ENCODE measurements at regions not wholly inside any gene's neighbourhood (a gene's known extent, or its start where the extent isn't known, plus 50 kb on each side); places are given as distances from the start of the nearest gene placed in this dataset.

- no peak overlapping the region for H3K27ac ChIP-seq (ENCODE audit: low read length, poor library complexity, severe bottlenecking)
- no peaks in the 10 kb centered on the region for H3K36me3 ChIP-seq (ENCODE audit: control insufficient read depth in 1 of 2, insufficient read depth in 2 of 2, low read depth in 1 of 2, low read length in 2 of 2)
- no peak overlapping the region for H2BK12ac ChIP-seq (ENCODE audit: low read length in 2 of 2)
- 100% methylated on average over 2 of the region's 2 CpGs for WGBS
- H2BK120ac ChIP-seq (ENCODE audit: low read depth, low read length) = no peak overlapping the region
- no peak overlapping the region for H3K4me3 ChIP-seq (ENCODE audit: insufficient read depth in 1 of 2, low read depth in 1 of 2, low read length in 2 of 2)
- no peaks in the 10 kb centered on the region for H3K9me3 ChIP-seq (ENCODE audit: control insufficient read depth, low read length)
- H3K4me2 ChIP-seq (ENCODE audit: low read length, poor library complexity, severe bottlenecking) = no peak overlapping the region
- no peak overlapping the region for H3K14ac ChIP-seq (ENCODE audit: low read length in 2 of 2)
- H2BK5ac ChIP-seq (ENCODE audit: low read depth, low read length, poor library complexity, severe bottlenecking) = no peak overlapping the region
- no peak overlapping the region for H4K8ac ChIP-seq (ENCODE audit: low read length)
- H3K79me1 ChIP-seq (replicated peaks; ENCODE audit: low read length, poor library complexity, severe bottlenecking) = no peaks in the 10 kb centered on the region
- H2AK5ac ChIP-seq (ENCODE audit: low read length, severe bottlenecking) = no peak overlapping the region
- H2AFZ ChIP-seq (ENCODE audit: low read depth, low read length) = no peak overlapping the region
- no peak overlapping the region for H4K91ac ChIP-seq (ENCODE audit: low read length)
- H3K4me1 ChIP-seq (ENCODE audit: control insufficient read depth, insufficient read depth, low read depth, low read length) = no peaks in the 10 kb centered on the region
- H3K27me3 ChIP-seq (ENCODE audit: control insufficient read depth in 1 of 2, insufficient read depth in 1 of 2, low read length in 2 of 2) = no peaks in the 10 kb centered on the region
- no peak overlapping the region for H3K4ac ChIP-seq (ENCODE audit: low read depth in 1 of 2, low read length in 2 of 2)
- no peak overlapping the region for H3K23ac ChIP-seq (ENCODE audit: low read length in 2 of 2)
- no peak for DNase-seq
- no peak overlapping the region for H3K18ac ChIP-seq (ENCODE audit: low read depth in 1 of 2, low read length in 2 of 2)
- H3K9ac ChIP-seq (ENCODE audit: low read length) = no peak overlapping the region
- H2BK15ac ChIP-seq (ENCODE audit: low read depth, poor library complexity, severe bottlenecking) = no peak overlapping the region
Observed at GRCh38 chr14:42159138-42159537, 552.5 kb downstream of the LRFN5 start.

DNA sequence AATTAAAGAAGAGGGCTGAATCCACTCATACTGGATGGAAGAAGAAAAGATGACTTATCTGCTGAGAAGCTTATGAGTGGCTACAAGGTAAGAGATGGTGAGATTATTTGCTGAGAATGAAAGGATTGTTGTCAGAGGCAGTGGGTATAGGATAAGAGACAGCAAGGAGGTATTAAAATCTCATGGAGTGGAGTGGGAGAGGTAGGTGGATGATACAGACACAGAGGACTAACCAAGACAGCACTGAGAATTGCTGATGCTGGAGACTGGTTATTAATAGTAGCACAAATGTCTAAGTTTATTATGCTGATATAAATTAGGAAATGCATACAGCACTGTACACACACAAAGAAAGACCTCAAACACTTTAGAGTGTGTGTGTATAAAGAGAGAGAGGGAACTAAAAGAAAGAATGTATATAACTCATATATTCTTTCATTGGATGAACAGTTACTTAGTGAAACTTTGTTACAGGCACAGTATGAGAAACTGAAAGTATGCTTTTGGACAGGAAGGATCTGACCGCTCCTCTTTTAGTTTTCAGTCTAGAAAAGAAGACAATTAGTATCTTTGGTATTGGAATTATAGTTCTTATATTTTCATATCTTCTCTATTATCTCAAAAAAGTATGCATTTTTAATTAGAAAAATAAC, 543.1 kb downstream of the LRFN5 start:
- Histone ChIP-seq H2BK120ac (ENCODE audit: low read depth, low read length) (no peak overlapping the region), H2BK15ac (ENCODE audit: low read depth, poor library complexity, severe bottlenecking) (no peak overlapping the region), H3K4me1 (ENCODE audit: control insufficient read depth, insufficient read depth, low read depth, low read length) (no peaks in the 10 kb centered on the region), H3K4me2 (ENCODE audit: low read length, poor library complexity, severe bottlenecking) (no peak overlapping the region), H3K9ac (ENCODE audit: low read length) (peak overlapping the region; percentile 62), H3K27ac (ENCODE audit: low read length, poor library complexity, severe bottlenecking) (no peak overlapping the region), H2AFZ (ENCODE audit: low read depth, low read length) (no peak overlapping the region), H4K8ac (ENCODE audit: low read length) (no peak overlapping the region), H2BK12ac (ENCODE audit: low read length in 2 of 2) (no peak overlapping the region), H3K18ac (ENCODE audit: low read depth in 1 of 2, low read length in 2 of 2) (no peak overlapping the region), H3K36me3 (ENCODE audit: control insufficient read depth in 1 of 2, insufficient read depth in 2 of 2, low read depth in 1 of 2, low read length in 2 of 2) (no peaks in the 10 kb centered on the region), H3K79me1 (replicated peaks; ENCODE audit: low read length, poor library complexity, severe bottlenecking) (no peaks in the 10 kb centered on the region), H3K4ac (ENCODE audit: low read depth in 1 of 2, low read length in 2 of 2) (no peak overlapping the region), H3K14ac (ENCODE audit: low read length in 2 of 2) (no peak overlapping the region), H3K23ac (ENCODE audit: low read length in 2 of 2) (no peak overlapping the region), H3K4me3 (ENCODE audit: insufficient read depth in 1 of 2, low read depth in 1 of 2, low read length in 2 of 2) (peak overlapping the region in 1 of 2 experiments; percentile 35), H3K9me3 (ENCODE audit: control insufficient read depth, low read length) (no peaks in the 10 kb centered on the region), H3K27me3 (ENCODE audit: control insufficient read depth in 1 of 2, insufficient read depth in 1 of 2, low read length in 2 of 2) (no peaks in the 10 kb centered on the region), H2AK5ac (ENCODE audit: low read length, severe bottlenecking) (no peak overlapping the region), H4K91ac (ENCODE audit: low read length) (no peak overlapping the region), H2BK5ac (ENCODE audit: low read depth, low read length, poor library complexity, severe bottlenecking) (no peak overlapping the region)
- no CpG with 5 or more reads among the region's 1 CpG for WGBS
- DNase-seq = peak; percentile 17

GRCh38 chr14:42145766-42146165, 539.1 kb downstream of the LRFN5 start:
- no peak overlapping the region for H4K91ac ChIP-seq (ENCODE audit: low read length)
- no peak overlapping the region for H3K14ac ChIP-seq (ENCODE audit: low read length in 2 of 2)
- no peak overlapping the region for H3K27ac ChIP-seq (ENCODE audit: low read length, poor library complexity, severe bottlenecking)
- no peak overlapping the region for H2BK120ac ChIP-seq (ENCODE audit: low read depth, low read length)
- no peak overlapping the region for H3K9ac ChIP-seq (ENCODE audit: low read length)
- H3K4me2 ChIP-seq (ENCODE audit: low read length, poor library complexity, severe bottlenecking) = no peak overlapping the region
- H2BK12ac ChIP-seq (ENCODE audit: low read length in 2 of 2) = no peak overlapping the region
- H3K4me1 ChIP-seq (ENCODE audit: control insufficient read depth, insufficient read depth, low read depth, low read length) = no peaks in the 10 kb centered on the region
- no peak overlapping the region for H4K8ac ChIP-seq (ENCODE audit: low read length)
- no peak for DNase-seq
- no peak overlapping the region for H2AFZ ChIP-seq (ENCODE audit: low read depth, low read length)
- 100% methylated on average over 1 of the region's 4 CpGs for WGBS
- no peaks in the 10 kb centered on the region for H3K79me1 ChIP-seq (replicated peaks; ENCODE audit: low read length, poor library complexity, severe bottlenecking)
- H3K4me3 ChIP-seq (ENCODE audit: insufficient read depth in 1 of 2, low read depth in 1 of 2, low read length in 2 of 2) = no peak overlapping the region
- H2BK15ac ChIP-seq (ENCODE audit: low read depth, poor library complexity, severe bottlenecking) = no peak overlapping the region
- H3K27me3 ChIP-seq (ENCODE audit: control insufficient read depth in 1 of 2, insufficient read depth in 1 of 2, low read length in 2 of 2) = no peaks in the 10 kb centered on the region
- no peak overlapping the region for H3K23ac ChIP-seq (ENCODE audit: low read length in 2 of 2)
- no peak overlapping the region for H2BK5ac ChIP-seq (ENCODE audit: low read depth, low read length, poor library complexity, severe bottlenecking)
- H3K9me3 ChIP-seq (ENCODE audit: control insufficient read depth, low read length) = no peaks in the 10 kb centered on the region
- H3K36me3 ChIP-seq (ENCODE audit: control insufficient read depth in 1 of 2, insufficient read depth in 2 of 2, low read depth in 1 of 2, low read length in 2 of 2) = no peaks in the 10 kb centered on the region
- H2AK5ac ChIP-seq (ENCODE audit: low read length, severe bottlenecking) = no peak overlapping the region
- no peak overlapping the region for H3K4ac ChIP-seq (ENCODE audit: low read depth in 1 of 2, low read length in 2 of 2)
- no peak overlapping the region for H3K18ac ChIP-seq (ENCODE audit: low read depth in 1 of 2, low read length in 2 of 2)

DNA sequence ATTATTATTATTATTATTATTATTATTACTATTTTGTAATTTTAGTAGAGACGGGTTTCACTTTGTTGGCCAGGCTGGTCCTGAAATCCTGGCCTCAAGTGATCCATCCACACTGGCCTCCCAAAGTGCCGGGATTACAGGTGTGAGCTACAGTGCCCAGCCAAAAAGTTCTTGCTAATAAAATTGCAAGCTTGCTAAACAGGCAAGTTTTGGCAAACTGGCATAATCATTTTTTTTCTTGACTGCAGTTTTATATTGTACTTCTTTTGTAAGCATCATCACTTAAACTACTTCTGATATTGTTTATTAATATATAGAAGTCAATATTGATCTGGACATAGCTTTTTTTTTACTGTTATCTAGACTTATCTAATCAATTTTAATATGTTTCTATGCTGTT, 536.4 kb downstream of the LRFN5 start:
- no peak overlapping the region for H3K18ac ChIP-seq (ENCODE audit: low read depth in 1 of 2, low read length in 2 of 2)
- no peaks in the 10 kb centered on the region for H3K9me3 ChIP-seq (ENCODE audit: control insufficient read depth, low read length)
- 93% methylated on average over 2 of the region's 2 CpGs for WGBS
- H3K27ac ChIP-seq (ENCODE audit: low read length, poor library complexity, severe bottlenecking) = no peak overlapping the region
- H2BK15ac ChIP-seq (ENCODE audit: low read depth, poor library complexity, severe bottlenecking) = no peak overlapping the region
- H3K23ac ChIP-seq (ENCODE audit: low read length in 2 of 2) = no peak overlapping the region
- H2AK5ac ChIP-seq (ENCODE audit: low read length, severe bottlenecking) = no peak overlapping the region
- no peak overlapping the region for H2BK5ac ChIP-seq (ENCODE audit: low read depth, low read length, poor library complexity, severe bottlenecking)
- no peak for DNase-seq
- H3K4me1 ChIP-seq (ENCODE audit: control insufficient read depth, insufficient read depth, low read depth, low read length) = peaks cover 2% of the 10 kb centered on the region
- no peak overlapping the region for H2AFZ ChIP-seq (ENCODE audit: low read depth, low read length)
- no peak overlapping the region for H3K4me3 ChIP-seq (ENCODE audit: insufficient read depth in 1 of 2, low read depth in 1 of 2, low read length in 2 of 2)
- no peak overlapping the region for H3K14ac ChIP-seq (ENCODE audit: low read length in 2 of 2)
- no peak overlapping the region for H4K8ac ChIP-seq (ENCODE audit: low read length)
- no peak overlapping the region for H3K4me2 ChIP-seq (ENCODE audit: low read length, poor library complexity, severe bottlenecking)
- no peaks in the 10 kb centered on the region for H3K36me3 ChIP-seq (ENCODE audit: control insufficient read depth in 1 of 2, insufficient read depth in 2 of 2, low read depth in 1 of 2, low read length in 2 of 2)
- H3K9ac ChIP-seq (ENCODE audit: low read length) = no peak overlapping the region
- H3K79me1 ChIP-seq (replicated peaks; ENCODE audit: low read length, poor library complexity, severe bottlenecking) = no peaks in the 10 kb centered on the region
- no peak overlapping the region for H2BK120ac ChIP-seq (ENCODE audit: low read depth, low read length)
- H3K4ac ChIP-seq (ENCODE audit: low read depth in 1 of 2, low read length in 2 of 2) = no peak overlapping the region
- H2BK12ac ChIP-seq (ENCODE audit: low read length in 2 of 2) = no peak overlapping the region
- no peaks in the 10 kb centered on the region for H3K27me3 ChIP-seq (ENCODE audit: control insufficient read depth in 1 of 2, insufficient read depth in 1 of 2, low read length in 2 of 2)
- no peak overlapping the region for H4K91ac ChIP-seq (ENCODE audit: low read length)

All from mesenchymal stem cell (in vitro differentiated cells and primary cell).